Left renal cortex interstitium (tissue), 4 donors: ENCODE measurements at regions not wholly inside any gene's neighbourhood (a gene's known extent, or its start where the extent isn't known, plus 50 kb on each side); places are given as distances from the start of the nearest gene placed in this dataset.
"Not testable (repeated sequence)": the region's sequence is repeated elsewhere in the genome, so short reads cannot be mapped to it uniquely, and the experiment has no call there.

Experiments
- DNase-seq, 4 donors: peaks; one replicate each; pipeline ENCODE4 v3.0.0-alpha.2; 2013; ENCODE audit warnings: low read depth in 4 of 4, low spot score in 2 of 4, missing footprints in 1 of 4

GRCh38 chr13:38283346-38283745 is 66.3 kb upstream of the UFM1 start:
- DNase-seq: no peak

DNA sequence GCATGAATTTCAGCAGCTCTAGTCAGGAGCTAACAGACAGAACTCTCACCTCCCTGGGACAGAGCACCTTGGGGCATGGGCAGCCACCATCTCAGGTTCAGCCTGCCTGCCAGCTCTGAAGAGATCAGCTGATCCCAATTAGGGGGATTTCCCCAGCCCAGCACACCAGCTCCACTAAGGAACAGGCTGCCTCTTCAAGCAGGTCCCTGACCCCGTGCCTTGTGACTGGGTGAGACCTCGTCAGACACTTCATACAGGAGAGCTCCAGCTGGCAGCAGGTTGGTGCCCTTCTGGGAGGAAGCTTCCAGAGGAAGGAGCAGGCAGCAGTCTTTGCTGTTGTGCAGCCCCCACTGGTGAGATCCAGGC is 84.5 kb upstream of the UFM1 start:
- DNase-seq: no peak

- no peak for DNase-seq
Observed at GRCh38 chr13:38264363-38265131, 85.1 kb upstream of the UFM1 start.

DNA sequence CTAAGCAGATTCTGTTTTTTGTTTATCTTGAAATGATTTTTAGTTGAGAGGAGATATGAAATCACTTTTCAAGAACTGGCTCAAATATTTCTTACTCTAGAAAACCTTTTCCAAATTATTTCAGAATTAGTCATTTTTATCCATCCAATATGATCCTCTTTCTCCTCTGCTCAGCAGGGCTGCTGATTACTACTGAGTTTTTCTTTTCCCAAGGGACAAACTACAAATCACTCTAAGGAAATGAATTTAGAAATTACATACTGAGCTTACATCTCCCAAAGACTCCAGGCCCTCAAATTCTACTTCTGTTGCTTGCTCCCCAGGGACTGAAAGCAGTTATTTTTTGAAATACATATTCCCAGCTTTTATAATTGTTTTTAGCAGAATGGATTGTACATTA is 87.4 kb upstream of the UFM1 start:
- DNase-seq: no peak

DNA sequence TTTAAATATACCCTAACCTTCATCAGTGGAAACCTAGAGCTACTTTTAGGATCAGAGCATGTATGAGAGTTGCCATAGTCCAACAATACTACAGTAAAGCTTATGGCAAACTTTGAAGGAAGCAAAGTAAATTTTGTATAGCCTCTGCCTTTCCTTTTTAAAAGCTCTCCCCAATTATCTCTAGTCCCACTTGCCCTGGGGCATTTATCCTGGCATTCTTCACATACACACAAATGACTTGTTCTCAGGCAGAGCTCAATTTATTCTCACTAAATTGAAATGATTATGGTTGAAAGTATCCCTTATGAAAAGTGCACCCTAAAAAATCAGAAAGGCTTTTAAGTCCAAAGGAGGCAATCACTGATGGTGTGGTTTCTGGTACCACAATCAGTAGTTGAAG is 94.1 kb upstream of the UFM1 start:
- DNase-seq: no peak

DNA sequence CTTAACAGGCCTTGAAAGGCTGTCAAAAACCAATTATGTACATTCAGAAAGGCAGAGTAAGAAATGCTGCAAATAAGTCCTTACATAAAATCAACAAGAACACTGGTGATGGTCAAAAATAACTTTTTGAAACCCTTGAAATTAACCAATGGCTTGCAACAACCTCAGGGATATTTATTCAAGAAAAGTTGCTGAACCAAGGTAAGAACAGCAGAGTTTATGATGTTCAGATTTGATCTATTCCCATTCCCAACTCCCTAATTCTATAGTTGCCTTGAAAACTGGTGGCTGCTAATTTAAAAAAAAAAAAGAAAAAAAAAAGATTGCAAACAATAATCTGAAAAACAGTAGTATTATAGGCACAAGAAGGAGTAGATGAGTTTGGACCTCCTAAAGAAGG is 109.8 kb upstream of the UFM1 start:
- DNase-seq: no peak

GRCh38 chr13:38228322-38228721 is 121.3 kb upstream of the UFM1 start:
- no peak for DNase-seq

DNA sequence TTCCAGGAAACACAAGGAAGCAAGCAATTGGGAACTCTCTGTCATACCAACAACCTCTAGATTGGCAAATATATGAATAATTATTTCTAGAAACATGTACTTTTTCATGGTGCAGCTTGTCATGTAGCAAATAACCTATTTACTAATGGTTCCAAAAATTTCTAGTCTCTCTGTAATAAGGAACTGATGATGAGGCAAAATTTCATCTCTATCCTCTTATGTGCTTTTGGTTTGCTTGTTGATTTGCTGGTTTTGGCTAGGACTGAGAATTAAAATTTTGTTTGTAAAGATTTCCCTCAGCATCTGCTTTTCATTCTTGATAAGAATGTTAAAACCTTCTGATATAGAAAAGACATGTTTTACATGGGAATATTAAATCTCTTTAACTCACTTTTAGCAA is 123.2 kb upstream of the UFM1 start:
- no peak for DNase-seq

DNA sequence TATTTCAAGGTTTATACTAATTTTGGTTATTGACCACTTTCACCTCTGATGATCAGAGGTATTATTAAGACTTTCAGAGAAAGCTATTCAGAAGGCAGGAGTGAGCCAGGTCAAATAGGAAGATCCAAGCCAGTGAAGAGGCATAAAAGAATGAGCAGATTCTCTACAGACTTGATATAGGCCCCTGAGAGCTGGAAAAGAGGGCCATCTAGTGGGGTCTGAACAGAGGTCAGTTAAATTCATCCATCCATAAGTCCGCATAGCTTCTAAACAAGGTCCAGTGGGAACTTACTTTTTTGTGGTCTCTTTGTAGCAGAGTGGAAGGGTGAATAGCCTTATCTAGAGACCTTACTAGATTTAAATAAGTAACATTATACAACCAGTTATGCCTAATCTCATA is 126.6 kb upstream of the UFM1 start:
- peak; percentile 0 to 22 (median 6) for DNase-seq

DNA sequence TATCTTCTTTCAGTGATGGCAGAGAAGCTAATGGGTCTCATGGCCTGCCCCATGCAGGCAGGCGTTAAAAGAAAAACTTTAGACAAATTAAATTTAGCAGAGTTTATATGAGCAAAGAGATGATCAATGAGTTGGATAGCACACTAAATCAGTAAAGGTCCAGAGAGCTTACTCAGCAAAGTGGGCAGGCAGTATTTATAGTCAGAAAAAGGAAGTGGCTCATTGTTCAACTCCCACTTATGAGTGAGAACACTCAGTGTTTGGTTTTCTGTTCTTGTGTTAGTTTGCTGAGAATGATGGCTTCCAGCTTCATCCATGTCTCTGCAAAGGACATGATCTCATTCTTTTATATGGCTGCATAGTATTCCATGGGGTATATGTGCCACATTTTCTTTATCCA is 128.5 kb upstream of the UFM1 start:
- DNase-seq: not testable (repeated sequence)

- no peak for DNase-seq
Observed at GRCh38 chr13:38216181-38216580, 133.5 kb upstream of the UFM1 start.

- no peak for DNase-seq
Observed at GRCh38 chr13:38213314-38213713, 136.3 kb upstream of the UFM1 start.

GRCh38 chr13:38210928-38211596 is 138.6 kb upstream of the UFM1 start:
- no peak for DNase-seq

- no peak for DNase-seq
Observed at GRCh38 chr13:38204556-38204955, 145.1 kb upstream of the UFM1 start.

- no peak for DNase-seq
Observed at GRCh38 chr13:38202740-38203139, 146.9 kb upstream of the UFM1 start.

DNA sequence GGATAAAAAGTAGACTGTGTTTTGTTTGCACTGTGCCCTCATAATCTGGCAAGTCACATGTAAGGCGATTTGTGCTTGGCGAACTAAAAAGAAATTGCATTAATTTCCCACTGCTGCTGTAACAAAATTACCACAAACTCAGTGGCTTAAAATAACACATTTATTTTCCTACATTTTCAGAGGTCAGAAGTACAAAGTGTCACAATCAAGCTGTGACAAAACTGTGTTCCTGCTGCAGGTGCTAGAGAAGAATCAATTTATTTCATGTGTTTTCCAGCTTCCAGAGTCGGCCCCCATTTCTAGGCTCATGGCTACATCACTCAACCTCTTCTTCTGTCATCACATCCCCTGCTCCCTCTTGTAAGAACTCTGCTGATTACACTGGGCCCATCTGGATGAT is 158.6 kb upstream of the UFM1 start:
- no peak for DNase-seq

DNA sequence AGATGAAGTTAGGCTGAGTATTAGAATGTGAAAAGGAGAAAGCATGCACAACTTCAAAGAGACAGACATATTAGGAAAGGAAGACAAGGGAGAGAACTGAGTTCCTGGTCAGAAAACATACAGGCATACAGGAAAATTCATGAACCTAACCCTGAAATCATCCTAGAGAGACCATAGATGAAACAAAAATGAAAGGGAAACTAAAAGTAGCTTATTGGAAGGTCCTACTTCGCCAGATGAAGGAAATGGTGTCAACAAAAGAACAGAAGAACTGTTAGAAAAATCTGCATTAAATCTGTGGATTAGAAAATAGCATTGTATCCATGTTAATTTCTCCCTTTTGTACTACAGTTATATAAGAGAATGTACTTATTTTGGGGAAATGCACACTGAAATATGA is 169.0 kb upstream of the UFM1 start:
- DNase-seq: no peak

DNA sequence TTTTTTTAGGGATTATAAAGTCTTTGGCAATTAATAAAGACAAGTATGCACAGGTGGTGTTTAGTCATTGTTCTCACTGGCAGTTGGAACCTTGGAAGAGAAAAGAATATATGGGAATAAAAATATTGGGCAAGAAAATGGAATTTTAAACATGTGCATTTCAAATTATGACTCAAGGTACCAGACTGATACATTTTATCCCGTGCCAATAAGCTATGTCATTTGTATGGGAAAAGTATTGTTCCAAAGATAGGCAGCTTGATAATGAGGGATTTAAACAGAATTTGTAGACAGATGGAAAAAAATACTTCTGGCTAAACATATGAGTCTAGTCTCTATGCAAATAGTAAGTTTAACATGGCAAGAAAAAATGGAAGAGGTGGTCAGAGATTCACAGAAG is 169.5 kb upstream of the UFM1 start:
- no peak for DNase-seq

DNA sequence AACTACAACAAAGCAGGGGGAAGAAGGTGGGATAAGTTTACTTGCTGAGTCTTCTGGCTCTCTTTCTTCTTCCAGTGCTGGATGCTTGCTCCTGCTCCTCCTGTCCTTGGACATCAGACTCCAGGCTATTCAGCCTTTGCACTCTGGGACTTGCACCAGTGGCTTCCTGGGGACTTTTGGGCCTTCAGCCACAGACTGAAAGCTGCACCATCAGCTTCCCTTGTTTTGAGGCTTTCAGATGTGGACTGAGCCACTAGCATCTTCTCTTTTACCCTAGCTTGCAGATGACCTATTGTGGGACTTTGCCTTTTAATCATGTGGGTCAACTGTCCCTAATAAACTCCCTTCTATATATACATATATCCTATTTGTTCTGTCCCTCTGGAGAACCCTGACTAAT is 173.0 kb upstream of the UFM1 start:
- DNase-seq: no peak

- no peak for DNase-seq
Observed at GRCh38 chr13:38173403-38173802, 176.2 kb upstream of the UFM1 start.

DNA sequence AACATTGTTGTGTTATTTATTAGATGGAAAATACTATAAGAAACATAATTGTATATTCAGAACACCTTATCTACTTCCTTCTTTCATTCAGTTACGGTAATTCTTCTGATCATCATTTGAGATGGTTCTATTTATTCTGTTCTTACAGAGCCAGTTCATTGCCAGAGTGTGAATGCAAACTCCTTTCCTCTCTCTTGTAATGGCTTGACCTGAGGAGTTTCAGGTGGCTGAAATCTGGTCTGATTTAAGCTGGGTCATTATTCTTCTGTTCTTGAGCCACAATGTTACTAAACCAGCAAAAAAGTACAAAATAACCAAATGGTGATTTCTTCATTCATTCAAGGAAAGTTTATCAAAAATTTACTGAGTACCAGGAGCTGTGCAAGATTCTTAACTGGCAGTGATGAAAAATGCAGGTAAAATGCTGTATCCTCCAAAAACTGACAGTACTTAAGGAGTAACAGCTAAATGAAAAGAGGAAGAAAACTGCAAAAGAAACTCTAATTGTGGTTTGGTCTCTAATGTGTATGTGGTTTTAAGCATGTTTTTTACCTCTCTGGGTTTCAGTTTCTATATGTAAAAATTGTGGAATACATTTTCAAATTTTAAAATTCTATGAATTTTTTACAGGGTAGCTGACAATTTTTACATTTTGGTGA is 182.4 kb upstream of the UFM1 start:
- no peak for DNase-seq

GRCh38 chr13:38166116-38166515 is 183.5 kb upstream of the UFM1 start:
- DNase-seq: no peak
